Adrenal gland (tissue), 5 donors: ENCODE measurements at regions not wholly inside any gene's neighbourhood (a gene's known extent, or its start where the extent isn't known, plus 50 kb on each side); places are given as distances from the start of the nearest gene placed in this dataset.

ENCODE experiments used
- CTCF ChIP-seq, 6 experiments: fragments of 450-650 bp in 4 of 6; fragments of 200-600 bp in 2 of 6; sonication (generic) in 1 of 6; IDR thresholded peaks; 1 replicate in 5 of 6; 2 replicates in 1 of 6; pipeline versions ENCODE4 v1.5.1 to v1.8.0; 2016 to 2021; ENCODE audit warnings: antibody characterized with exemption in 6 of 6, mild to moderate bottlenecking in 2 of 6, moderate library complexity in 1 of 6
- POLR2A ChIP-seq, 2 donors: fragments of 450-650 bp; IDR thresholded peaks; one replicate each; pipeline ENCODE4 v1.6.1; 2017; ENCODE audit warnings: antibody characterized with exemption in 2 of 2, mild to moderate bottlenecking in 2 of 2, moderate library complexity in 1 of 2
- donor health status: DM: no; HTN: no; CAD: no.

- no peak for TF ChIP-seq CTCF (IDR thresholded peaks at IDR 0.05)
- TF ChIP-seq POLR2A (IDR thresholded peaks at IDR 0.05): no peak
Measured at GRCh38 chr1:55402671-55403464, 187.7 kb upstream of the USP24 start.
